NCI-H146 treated with DMSO at 0.1 percent for 48 hours (cell line): ENCODE measurements at regions not wholly inside any gene's neighbourhood (a gene's known extent, or its start where the extent isn't known, plus 50 kb on each side); places are given as distances from the start of the nearest gene placed in this dataset.
"Not testable (repeated sequence)": the region's sequence is repeated elsewhere in the genome, so short reads cannot be mapped to it uniquely, and the experiment has no call there.

Source experiments
- DNase-seq: peaks from one replicate; lab custom pipeline; 2025; ENCODE audit not compliant: unreplicated experiment; lab: John Stamatoyannopoulos, UW

- peak; percentile 0 for DNase-seq
These were observed 330.9 kb upstream of the C2CD4B start for GRCh38 chr15:62495670-62496614.

DNA sequence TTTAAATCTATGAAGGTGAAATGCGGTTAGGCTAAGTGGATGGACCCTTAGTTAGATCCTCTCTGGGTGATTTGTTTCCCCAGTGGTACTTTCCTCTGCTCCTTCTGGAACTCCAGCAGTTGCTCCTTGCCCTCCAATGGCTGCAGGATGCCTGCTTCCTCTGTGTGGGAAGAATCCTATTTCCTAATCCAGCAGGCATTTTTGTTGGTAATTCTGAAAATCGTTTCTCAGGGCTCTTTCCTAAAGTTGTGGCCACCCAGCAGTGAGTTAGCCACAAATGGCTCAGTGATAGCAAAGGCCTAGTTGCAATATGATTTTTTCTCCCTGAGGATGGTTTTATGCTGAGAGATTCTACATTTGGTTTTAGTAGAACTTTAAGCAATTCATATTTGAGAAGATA, 332.3 kb upstream of the C2CD4B start:
- no peak for DNase-seq

- no peak for DNase-seq
These were observed 333.2 kb upstream of the C2CD4B start for GRCh38 chr15:62498278-62498677.

DNA sequence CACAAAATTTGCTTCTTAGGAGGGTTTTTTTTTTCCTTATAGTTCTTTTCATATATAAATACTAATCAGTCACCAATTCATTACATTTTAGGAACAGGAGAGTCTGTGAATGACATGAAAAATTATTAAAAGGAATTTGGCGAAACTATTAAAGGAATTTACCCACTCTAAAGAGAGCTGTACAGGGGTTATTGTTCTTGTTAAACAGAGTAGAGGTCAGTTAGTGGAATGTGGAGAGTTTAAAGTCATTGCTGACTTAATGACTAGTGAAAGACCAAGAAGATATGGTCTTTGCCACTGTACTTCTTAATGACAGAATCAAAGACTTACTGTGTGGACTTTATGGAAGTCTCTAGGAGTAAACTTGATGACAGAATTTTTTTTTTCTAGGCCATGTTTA, 333.6 kb upstream of the C2CD4B start:
- no peak for DNase-seq

GRCh38 chr15:62500325-62500724, 335.2 kb upstream of the C2CD4B start:
- no peak for DNase-seq

- DNase-seq = no peak
These were observed 337.4 kb upstream of the C2CD4B start for GRCh38 chr15:62502451-62502850.

DNA sequence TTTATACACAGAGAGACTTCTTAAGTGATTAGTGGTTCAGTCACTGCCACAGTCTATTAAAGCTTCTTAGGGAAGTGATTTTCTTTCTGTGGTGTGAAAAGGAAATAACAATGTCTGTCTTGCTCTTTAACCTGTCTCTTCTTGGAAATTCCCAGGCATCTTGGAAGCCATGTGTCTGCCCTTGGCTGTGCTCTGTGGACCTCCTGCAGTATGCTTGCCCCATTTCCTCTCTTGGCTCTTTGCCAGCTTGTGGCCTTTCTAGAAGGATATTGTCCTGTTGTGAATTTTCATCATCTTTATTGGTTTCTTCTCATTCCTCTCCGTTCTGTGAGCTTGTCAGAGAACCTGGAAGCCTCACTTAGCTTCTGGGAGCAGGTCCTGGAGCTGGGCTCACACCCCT, 338.4 kb upstream of the C2CD4B start:
- no peak for DNase-seq

DNA sequence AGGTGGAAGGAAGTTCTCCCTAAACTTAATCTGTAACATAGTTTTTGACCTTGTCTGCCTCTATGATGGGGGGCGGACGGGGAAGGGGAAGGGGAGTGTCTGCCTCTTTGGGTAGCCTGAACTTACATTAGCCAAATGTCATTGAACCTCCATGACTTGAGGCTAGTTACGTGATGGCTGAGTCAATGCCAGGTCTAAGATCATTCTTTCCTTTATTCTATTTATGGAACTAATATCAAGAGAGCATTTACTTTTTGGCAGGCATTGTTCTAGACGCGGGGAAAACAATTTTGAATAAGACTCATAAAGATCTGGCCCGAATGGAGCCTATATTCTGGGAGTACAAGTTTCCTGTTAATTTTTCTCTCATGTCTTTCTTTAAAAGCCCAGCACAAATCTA, 340.7 kb upstream of the C2CD4B start:
- no peak for DNase-seq

- no peak for DNase-seq
These were observed 341.2 kb upstream of the C2CD4B start for GRCh38 chr15:62506217-62506805.

DNA sequence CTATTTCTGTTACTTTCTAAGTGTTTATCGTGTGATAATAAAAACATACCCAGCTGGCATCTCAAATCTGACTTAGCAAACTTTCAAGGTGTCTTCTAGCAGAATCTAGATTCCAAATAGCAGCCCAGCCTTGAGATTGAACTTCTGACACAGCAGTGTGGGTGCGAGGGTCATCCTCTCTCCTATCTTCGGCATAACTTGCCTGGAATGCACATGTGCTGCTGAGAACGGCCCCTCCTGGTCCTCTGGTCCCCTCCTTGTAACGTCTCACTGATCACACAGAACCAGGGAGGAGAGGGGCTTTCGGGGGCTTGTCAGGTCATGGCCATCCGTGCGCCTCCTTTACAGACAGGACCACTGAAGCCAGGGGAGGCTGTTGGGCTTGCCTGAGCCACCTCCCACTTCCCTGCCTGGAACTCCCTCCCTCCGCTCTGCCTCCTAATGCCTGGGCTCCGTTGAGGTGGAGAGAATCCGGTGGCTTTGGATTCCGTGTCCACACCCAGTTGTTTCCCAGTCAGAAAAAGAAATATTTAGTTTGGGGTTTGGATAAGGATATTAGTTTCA, 344.4 kb upstream of the C2CD4B start:
- no peak for DNase-seq

DNA sequence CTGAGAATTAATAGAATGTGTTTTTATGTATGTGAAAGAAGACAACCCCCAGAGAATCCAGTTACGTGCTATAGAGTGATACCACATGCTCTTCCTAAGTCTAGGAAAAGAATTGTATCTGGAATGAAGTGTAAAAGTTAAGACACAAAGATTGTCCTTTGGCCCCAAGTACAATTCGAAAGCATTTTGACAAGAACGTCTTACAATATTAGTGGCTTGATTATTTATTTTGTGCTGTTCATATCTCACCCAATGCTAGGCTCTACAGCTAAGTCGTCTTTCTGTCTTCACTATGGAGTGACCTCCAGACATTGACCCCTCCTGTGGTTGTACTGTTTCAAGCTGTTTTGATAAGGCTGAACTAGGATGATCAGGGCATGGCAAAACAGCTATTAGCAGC, 345.7 kb upstream of the C2CD4B start:
- no peak for DNase-seq

GRCh38 chr15:62512904-62513303, 347.8 kb upstream of the C2CD4B start:
- no peak for DNase-seq

DNA sequence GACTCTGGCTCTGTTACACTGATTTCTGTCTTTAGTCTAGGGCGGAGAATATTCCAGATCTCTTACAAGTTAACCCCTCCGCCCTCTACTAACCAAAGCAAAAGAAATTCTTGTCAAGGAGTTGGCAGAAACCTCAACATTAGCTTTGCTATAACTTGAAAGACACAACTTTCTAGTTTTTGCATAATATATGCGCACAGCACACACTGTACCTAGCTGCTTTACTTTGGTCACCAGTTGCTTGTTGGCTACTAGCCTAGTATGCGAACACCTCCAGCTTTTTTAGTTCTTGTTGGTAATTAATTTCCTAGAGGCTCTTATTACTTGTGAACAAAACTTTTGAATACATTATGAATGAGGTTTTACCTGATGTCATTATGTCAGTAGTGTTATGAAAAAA, 348.8 kb upstream of the C2CD4B start:
- no peak for DNase-seq

GRCh38 chr15:62515696-62516395, 350.8 kb upstream of the C2CD4B start:
- DNase-seq = no peak

DNA sequence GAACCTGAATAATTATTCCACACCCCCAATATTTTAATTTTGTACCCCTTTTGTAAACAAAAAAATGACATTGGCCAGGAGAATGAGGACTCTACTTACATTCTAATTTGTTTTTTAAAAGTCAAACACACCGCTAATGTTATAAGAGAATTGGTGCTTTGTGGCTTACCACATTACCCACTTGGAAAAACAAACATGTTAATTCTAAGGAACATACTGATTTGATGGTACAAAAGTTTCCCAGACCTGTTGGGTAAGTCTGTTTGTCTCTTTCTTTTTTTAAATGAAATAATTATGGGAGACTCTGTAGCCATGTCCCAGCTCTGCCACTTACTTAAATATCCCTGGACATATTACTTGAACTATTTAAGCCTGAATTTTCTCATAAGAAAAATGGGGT, 352.5 kb upstream of the C2CD4B start:
- no peak for DNase-seq

GRCh38 chr15:62518666-62519065, 353.6 kb upstream of the C2CD4B start:
- DNase-seq = not testable (repeated sequence)

DNA sequence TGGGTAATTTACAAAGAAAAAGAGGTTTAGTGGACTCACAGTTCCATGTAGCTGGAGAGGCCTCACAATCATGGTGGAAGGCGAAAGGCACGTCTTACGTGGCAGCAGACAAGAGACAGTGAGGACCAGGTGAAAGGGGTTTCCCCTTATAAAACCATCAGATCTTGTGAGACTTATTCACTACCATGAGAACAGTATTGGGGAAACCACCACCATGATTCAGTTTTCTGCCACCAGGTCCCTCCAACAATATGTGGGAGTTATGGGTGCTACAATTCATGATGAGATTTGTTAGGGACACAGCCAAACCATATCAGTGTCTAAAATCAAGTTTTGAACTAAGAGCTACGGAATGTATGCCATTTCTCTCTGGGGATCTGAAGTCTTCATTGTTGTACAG, 354.8 kb upstream of the C2CD4B start:
- no peak for DNase-seq

GRCh38 chr15:62520887-62521286, 355.8 kb upstream of the C2CD4B start:
- no peak for DNase-seq

- no peak for DNase-seq
These were observed 356.3 kb upstream of the C2CD4B start for GRCh38 chr15:62521396-62521795.

GRCh38 chr15:62524848-62525247, 359.8 kb upstream of the C2CD4B start:
- no peak for DNase-seq

GRCh38 chr15:62527387-62527786, 362.3 kb upstream of the C2CD4B start:
- DNase-seq = no peak

- no peak for DNase-seq
These were observed 363.4 kb upstream of the C2CD4B start for GRCh38 chr15:62528505-62528904.
